AG04449 (cell line): ENCODE measurements at regions not wholly inside any gene's neighbourhood (a gene's known extent, or its start where the extent isn't known, plus 50 kb on each side); places are given as distances from the start of the nearest gene placed in this dataset.
A peak's percentile ranks its signal among the peaks of the same experiment; 100 is the strongest.

Experiments
- CTCF ChIA-PET: fragments of 350-600 bp; formaldehyde crosslinking; extraction: SDS; loops from one replicate; lab custom pipeline; 2021; ENCODE audit warnings: antibody characterized with exemption; lab: Yijun Ruan, JAX
- POLR2A ChIA-PET: fragments of 400-600, 350-600 bp; formaldehyde crosslinking; extraction: SDS; loops from one replicate; lab custom pipeline; 2020; ENCODE audit warnings: antibody characterized with exemption, inconsistent platforms; lab: Yijun Ruan, JAX
- DNase-seq: peaks from one replicate; pipeline ENCODE4 v3.0.0-alpha.2; 2010; ENCODE audit warnings: low read depth, low spot score
- H3K4me3 ChIP-seq: 2 replicates; pipeline ENCODE4 v1.5.1; 2011; ENCODE audit warnings: low read depth, mild to moderate bottlenecking, control low read depth, low read length
- CTCF ChIP-seq: IDR thresholded peaks from one replicate; pipeline ENCODE4 v1.5.1; 2011; ENCODE audit warnings: mild to moderate bottlenecking, moderate library complexity, low read length, control low read depth, inconsistent platforms; ENCODE audit not compliant: insufficient read depth; ENCODE audit errors: missing control alignments

DNA sequence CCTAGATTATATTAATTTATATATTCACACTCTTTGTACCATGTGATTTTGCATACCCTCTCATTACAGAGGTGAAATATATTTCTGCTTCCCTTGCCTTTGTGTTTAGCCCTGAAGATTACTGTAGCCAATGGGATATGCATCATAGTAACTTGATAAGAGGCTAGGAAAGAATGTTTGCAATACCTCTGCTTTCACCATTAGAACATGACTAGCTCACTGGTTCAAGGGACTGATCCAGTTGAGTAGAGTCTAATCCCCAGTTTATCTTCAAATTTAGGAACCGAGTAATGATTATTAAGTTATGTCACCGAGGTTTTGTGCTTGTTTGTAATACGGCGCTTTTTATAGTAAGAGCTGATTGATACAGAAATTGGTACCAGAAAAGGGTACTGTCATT lies 552.6 kb upstream of the GJE1 start:
- CTCF ChIA-PET = no interaction called here
- TF ChIP-seq CTCF = no peak
- no peak for DNase-seq
- POLR2A ChIA-PET = no interaction called here
- no peak overlapping the region for H3K4me3 ChIP-seq

DNA sequence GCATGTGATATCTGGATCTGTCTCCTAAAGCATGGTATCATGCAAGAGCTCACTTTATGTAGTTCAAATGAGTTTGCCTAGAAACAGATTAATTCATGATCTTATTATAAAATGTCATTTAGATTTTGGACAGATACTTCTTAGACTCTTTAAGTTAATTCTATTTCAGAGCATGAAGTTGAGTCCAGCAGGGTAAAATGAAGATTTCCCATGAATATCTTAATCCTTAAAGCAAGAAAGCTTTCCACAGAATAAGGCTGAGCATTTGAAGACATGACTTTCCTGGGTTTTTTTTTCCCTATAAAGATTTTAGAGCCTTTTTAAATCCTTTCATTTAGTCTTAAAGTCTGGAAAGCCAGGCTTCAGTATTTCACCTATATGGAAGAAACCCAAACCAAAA lies 556.0 kb upstream of the GJE1 start:
- H3K4me3 ChIP-seq = no peak overlapping the region
- CTCF ChIA-PET = no interaction called here
- no peak for DNase-seq
- no peak for TF ChIP-seq CTCF
- POLR2A ChIA-PET = no interaction called here

- ChIA-PET POLR2A (no interaction called here), CTCF (interaction anchor here (0.7 to 2.2 kb wide), 9 partner anchors 11 to 1037 kb away, joined by 3 to 10 read pairs (median 3); no protein-coding TSS in a partner anchor)
- TF ChIP-seq CTCF = peak; percentile 62
- peak; percentile 65 for DNase-seq
- no peak overlapping the region for H3K4me3 ChIP-seq
Measured at GRCh38 chr6:141562851-141563763, 569.6 kb upstream of the GJE1 start.

DNA sequence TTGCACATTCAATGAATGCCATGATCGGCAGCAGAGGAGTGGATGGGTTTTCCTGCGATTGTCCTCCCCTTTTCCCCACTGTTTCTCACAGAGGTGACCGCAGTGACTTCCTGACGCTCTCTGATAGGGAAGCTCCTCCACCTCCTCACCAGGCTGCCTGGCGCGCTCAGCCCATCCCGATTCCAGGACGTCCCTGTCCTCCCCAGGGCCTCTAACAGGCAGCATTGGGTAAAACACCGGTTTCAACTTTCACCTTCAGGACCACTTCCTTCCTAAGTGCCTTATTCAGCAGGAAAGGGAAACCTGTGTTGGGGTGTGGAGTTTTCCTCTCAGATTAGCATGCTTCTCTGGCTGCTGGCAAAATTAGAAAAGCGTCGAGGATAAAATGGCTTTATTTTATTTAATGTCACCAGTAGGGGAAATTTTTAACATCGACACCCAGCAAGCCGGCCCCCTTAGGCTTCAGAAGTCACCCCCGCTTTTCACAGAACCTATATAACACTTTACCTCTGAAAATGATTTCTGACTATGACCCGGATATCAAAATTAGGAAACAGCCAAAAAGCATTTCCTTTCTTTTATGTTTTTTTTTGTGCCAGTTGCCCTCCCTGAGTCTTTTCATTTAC lies 570.4 kb upstream of the GJE1 start:
- no peak for TF ChIP-seq CTCF
- POLR2A ChIA-PET = no interaction called here
- no peak overlapping the region for H3K4me3 ChIP-seq

GRCh38 chr6:141561154-141561553 lies 571.6 kb upstream of the GJE1 start:
- CTCF ChIA-PET = interaction anchor here (1.0 kb wide), 1 partner anchor 14 kb away, joined by 3 read pairs; no protein-coding TSS in a partner anchor
- no peak for TF ChIP-seq CTCF
- POLR2A ChIA-PET = no interaction called here
- DNase-seq = no peak
- H3K4me3 ChIP-seq = no peak overlapping the region

More for the DNA sequence above, 570.4 kb upstream of the GJE1 start:
- CTCF ChIA-PET = interaction anchor here (0.7 to 2.1 kb wide), 4 partner anchors 78 to 1036 kb away, joined by 3 to 5 read pairs (median 4); no protein-coding TSS in a partner anchor
- no peak for DNase-seq

DNA sequence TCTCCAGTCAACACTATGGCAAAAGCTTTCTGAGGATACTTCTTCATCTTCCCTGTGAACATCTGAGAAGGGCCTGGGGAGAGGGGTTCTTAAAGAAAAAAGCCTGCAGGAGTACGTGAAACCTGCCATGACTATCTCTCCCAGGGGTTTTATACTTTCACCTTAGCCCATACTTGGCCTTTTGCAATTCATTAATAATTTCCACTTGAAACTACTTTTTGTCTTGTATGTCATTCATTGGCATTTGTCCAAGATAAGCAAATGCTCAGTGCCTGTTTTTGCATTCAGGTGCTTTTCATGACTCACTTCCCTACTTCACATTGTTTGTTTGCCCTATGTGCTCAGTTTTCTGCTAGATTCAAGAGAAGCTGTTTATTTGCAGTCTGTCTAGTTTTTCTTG lies 580.3 kb upstream of the GJE1 start:
- TF ChIP-seq CTCF = no peak
- no peak overlapping the region for H3K4me3 ChIP-seq
- ChIA-PET CTCF (no interaction called here), POLR2A (no interaction called here)
- DNase-seq = no peak
